Prostate gland (tissue), 2 donors: ENCODE measurements at regions not wholly inside any gene's neighbourhood (a gene's known extent, or its start where the extent isn't known, plus 50 kb on each side); places are given as distances from the start of the nearest gene placed in this dataset.

ENCODE experiments used
- DNase-seq: peaks from one replicate; pipeline ENCODE4 v3.0.0-alpha.2; 2019; ENCODE audit warnings: low spot score
- H3K27ac ChIP-seq, 2 donors: fragments of 200-600 bp; sonication (generic); 2 replicates each; pipeline ENCODE4 v1.5.1; 2017 to 2019
- H3K27me3 ChIP-seq: fragments of 200-600 bp; sonication (generic); replicated peaks from 2 replicates; pipeline ENCODE4 v1.5.1; 2019; ENCODE audit not compliant: insufficient read depth
- H3K36me3 ChIP-seq, 2 donors: fragments of 200-600 bp; sonication (generic); 1 replicate in 1 of 2; 2 replicates in 1 of 2; pipeline versions ENCODE4 v1.5.1 to v1.8.1; 2017 to 2019
- H3K4me1 ChIP-seq: fragments of 200-600 bp; sonication (generic); replicated peaks from 2 replicates; pipeline ENCODE4 v1.5.1; 2019
- H3K4me3 ChIP-seq, 2 donors: fragments of 200-600 bp; sonication (generic); 2 replicates each; pipeline ENCODE4 v1.5.1; 2017 to 2019
- H3K9me3 ChIP-seq: fragments of 200-600 bp; sonication (generic); 2 replicates; pipeline ENCODE4 v1.5.1; 2017
- POLR2A ChIP-seq: fragments of 450-650 bp; IDR thresholded peaks from one replicate; pipeline ENCODE4 v1.6.1; 2016; ENCODE audit warnings: antibody characterized with exemption, mild to moderate bottlenecking
- POLR2AphosphoS5 ChIP-seq: sonication (generic); formaldehyde crosslinking; IDR thresholded peaks from one replicate; pipeline ENCODE4 v1.6.1; 2017; ENCODE audit warnings: antibody characterized with exemption
- WGBS: methylation state at CpG from one replicate; pipeline ENCODE4 v1.1.5; 2018; 5-methylcytosine and 5-hydroxymethylcytosine counted together
- intact Hi-C: fragments of 100-400 bp; cut with DNase I; formaldehyde crosslinking; loops from one replicate; pipeline ENCODE4 v1.14.2; 2022
- TF ChIP-seq, protein P1 (sequence below), 4 experiments: fragments of 200-600 bp in 2 of 4; fragments of 450-650 bp in 2 of 4; sonication (generic) in 2 of 4; IDR thresholded peaks; 1 replicate in 3 of 4; 2 replicates in 1 of 4; pipeline ENCODE4 v1.5.1; 2016 to 2019; ENCODE audit warnings: antibody characterized with exemption in 4 of 4, mild to moderate bottlenecking in 2 of 4, moderate library complexity in 2 of 4

DNA sequence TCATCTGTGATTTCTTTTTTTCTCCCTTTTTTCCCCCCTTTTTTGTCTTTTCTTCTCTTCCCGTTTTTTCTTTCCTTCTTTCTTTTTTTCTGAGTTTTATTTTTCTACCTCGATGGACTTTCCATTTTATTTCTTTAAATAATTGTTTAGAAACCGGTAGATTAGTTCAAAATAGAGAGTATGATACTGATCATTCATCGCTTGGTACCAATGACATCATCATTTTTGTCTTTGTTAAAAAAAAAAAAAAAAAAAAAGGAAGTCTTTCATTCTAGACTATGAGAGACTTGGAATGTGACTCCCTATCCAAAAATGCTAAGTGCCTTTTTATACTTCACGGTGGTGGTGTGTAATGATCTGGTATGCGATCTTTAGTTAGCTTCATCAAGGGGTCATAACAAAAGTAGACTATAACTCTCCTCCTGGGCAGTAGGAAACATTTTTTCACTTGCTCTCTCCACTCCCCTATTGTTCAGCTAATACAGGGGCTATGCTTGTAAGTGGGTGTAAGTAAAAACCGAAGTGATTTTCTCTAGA, 1517.5 kb upstream of the ZEB2 start:
- Histone ChIP-seq H3K4me3 (no peak overlapping the region), H3K9me3 (no peaks in the 10 kb centered on the region), H3K27me3 (no peaks in the 10 kb centered on the region), H3K4me1 (no peaks in the 10 kb centered on the region), H3K27ac (no peak overlapping the region), H3K36me3 (no peaks in the 10 kb centered on the region)
- intact Hi-C loops: no loop called here
- DNase-seq: no peak
- 80% methylated on average over 7 of the region's 7 CpGs for WGBS
- no peak for TF ChIP-seq POLR2AphosphoS5
- TF ChIP-seq POLR2A: no peak
- TF ChIP-seq, protein P1, sequence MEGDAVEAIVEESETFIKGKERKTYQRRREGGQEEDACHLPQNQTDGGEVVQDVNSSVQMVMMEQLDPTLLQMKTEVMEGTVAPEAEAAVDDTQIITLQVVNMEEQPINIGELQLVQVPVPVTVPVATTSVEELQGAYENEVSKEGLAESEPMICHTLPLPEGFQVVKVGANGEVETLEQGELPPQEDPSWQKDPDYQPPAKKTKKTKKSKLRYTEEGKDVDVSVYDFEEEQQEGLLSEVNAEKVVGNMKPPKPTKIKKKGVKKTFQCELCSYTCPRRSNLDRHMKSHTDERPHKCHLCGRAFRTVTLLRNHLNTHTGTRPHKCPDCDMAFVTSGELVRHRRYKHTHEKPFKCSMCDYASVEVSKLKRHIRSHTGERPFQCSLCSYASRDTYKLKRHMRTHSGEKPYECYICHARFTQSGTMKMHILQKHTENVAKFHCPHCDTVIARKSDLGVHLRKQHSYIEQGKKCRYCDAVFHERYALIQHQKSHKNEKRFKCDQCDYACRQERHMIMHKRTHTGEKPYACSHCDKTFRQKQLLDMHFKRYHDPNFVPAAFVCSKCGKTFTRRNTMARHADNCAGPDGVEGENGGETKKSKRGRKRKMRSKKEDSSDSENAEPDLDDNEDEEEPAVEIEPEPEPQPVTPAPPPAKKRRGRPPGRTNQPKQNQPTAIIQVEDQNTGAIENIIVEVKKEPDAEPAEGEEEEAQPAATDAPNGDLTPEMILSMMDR (IDR thresholded peaks at IDR 0.05): no peak

DNA sequence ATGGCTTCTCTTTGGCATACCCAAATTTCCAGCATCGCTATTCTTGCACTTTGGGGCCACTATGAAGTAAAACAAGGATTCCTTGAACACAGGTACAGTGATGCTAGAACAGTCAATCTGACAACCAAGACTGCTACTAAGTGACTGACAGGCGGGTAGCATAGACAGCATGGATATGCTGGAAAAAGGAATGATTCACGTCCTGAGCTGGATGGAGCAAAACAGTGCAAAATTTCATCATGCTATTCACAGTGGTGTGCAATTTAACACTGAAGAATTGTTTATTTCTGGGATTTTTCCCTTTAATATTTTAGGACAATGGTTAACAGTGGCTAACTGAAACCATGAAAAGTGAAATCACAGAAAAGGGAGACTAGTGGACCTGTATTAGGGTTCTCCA, 1511.2 kb upstream of the ZEB2 start:
- Histone ChIP-seq H3K4me1 (no peaks in the 10 kb centered on the region), H3K9me3 (no peaks in the 10 kb centered on the region), H3K27me3 (no peaks in the 10 kb centered on the region), H3K4me3 (no peak overlapping the region), H3K27ac (no peak overlapping the region), H3K36me3 (no peaks in the 10 kb centered on the region)
- no peak for DNase-seq
- 93% methylated on average over 3 of the region's 3 CpGs for WGBS
- intact Hi-C loops: no loop called here
- no peak for TF ChIP-seq POLR2A
- no peak for TF ChIP-seq POLR2AphosphoS5
- TF ChIP-seq, protein P1 (IDR thresholded peaks at IDR 0.05): no peak

- no peak for DNase-seq
- no peaks in the 10 kb centered on the region for H3K36me3 ChIP-seq
- H3K4me3 ChIP-seq: no peak overlapping the region
- no peaks in the 10 kb centered on the region for H3K4me1 ChIP-seq
- WGBS: 71% methylated on average over 2 of the region's 2 CpGs
- no peak overlapping the region for H3K27ac ChIP-seq
- no peaks in the 10 kb centered on the region for H3K27me3 ChIP-seq
- no peaks in the 10 kb centered on the region for H3K9me3 ChIP-seq
- intact Hi-C loops: no loop called here
- TF ChIP-seq POLR2AphosphoS5: no peak
Measured at GRCh38 chr2:146027156-146027555, 1507.2 kb upstream of the ZEB2 start.

GRCh38 chr2:146025519-146025918, 1505.6 kb upstream of the ZEB2 start:
- DNase-seq: no peak

DNA sequence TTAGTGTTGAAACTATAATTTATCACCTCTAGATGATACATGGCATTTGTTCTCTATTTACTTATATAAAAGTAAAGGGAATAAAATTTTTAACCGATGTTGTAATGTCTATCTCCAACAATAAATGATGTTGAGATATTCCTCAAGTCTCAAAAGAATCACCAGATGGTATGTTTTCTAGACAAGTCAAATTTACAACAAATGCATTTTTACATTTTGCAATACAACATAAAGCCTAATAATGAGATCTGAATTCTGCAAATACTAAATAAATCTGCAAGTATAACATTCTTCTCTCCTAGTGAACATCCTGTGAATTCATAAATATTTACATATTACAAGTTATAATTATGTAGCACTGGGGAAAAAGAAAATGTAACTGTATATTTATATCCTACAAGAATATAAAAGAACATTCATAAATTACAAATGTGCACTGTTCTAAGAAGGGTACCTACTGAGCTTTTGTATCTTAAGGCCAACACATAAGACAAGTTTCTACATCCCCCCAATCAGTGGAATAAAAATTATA, 1504.4 kb upstream of the ZEB2 start:
- 53% methylated on average over 1 of the region's 1 CpG for WGBS
- H3K36me3 ChIP-seq: no peaks in the 10 kb centered on the region
- TF ChIP-seq POLR2A (no peak), POLR2AphosphoS5 (no peak)
- TF ChIP-seq, protein P1 (IDR thresholded peaks at IDR 0.05): no peak
- H3K27ac ChIP-seq: no peak overlapping the region
- no peak overlapping the region for H3K4me3 ChIP-seq
- DNase-seq: no peak
- intact Hi-C loops: no loop called here
- H3K4me1 ChIP-seq: no peaks in the 10 kb centered on the region
- no peaks in the 10 kb centered on the region for H3K27me3 ChIP-seq
- H3K9me3 ChIP-seq: no peaks in the 10 kb centered on the region

More at GRCh38 chr2:146025519-146025918, 1505.6 kb upstream of the ZEB2 start:
- no peak overlapping the region for H3K4me3 ChIP-seq
- no peaks in the 10 kb centered on the region for H3K36me3 ChIP-seq
- TF ChIP-seq POLR2AphosphoS5 (no peak), POLR2A (no peak)
- TF ChIP-seq, protein P1 (IDR thresholded peaks at IDR 0.05): no peak
- 81% methylated on average over 1 of the region's 1 CpG for WGBS
- H3K27me3 ChIP-seq: no peaks in the 10 kb centered on the region
- H3K27ac ChIP-seq: no peak overlapping the region
- H3K9me3 ChIP-seq: no peaks in the 10 kb centered on the region
- intact Hi-C loops: no loop called here
- no peaks in the 10 kb centered on the region for H3K4me1 ChIP-seq
